OCI-LY3 (cell line): ENCODE measurements at regions not wholly inside any gene's neighbourhood (a gene's known extent, or its start where the extent isn't known, plus 50 kb on each side); places are given as distances from the start of the nearest gene placed in this dataset.

Source experiments
- H2AFZ ChIP-seq: fragments of 200-600, 300-600 bp; shearing (Covaris generic); 2 replicates; pipeline ENCODE4 v1.6.0; 2014; ENCODE audit warnings: antibody characterized with exemption, low read depth, low read length
- H3K27ac ChIP-seq: fragments of 200-600, 300-600 bp; sonication (generic); 2 replicates; pipeline ENCODE4 v1.5.1; 2014; ENCODE audit warnings: mild to moderate bottlenecking, low read length, moderate library complexity, mixed read lengths
- H3K27me3 ChIP-seq: fragments of 200-600, 300-600 bp; sonication (generic); 2 replicates; pipeline ENCODE4 v1.6.1; 2014; ENCODE audit warnings: low read depth, low read length, mixed read lengths
- H3K36me3 ChIP-seq: fragments of 200-600, 300-600 bp; sonication (generic); replicated peaks from 2 replicates; pipeline ENCODE3; 2014; ENCODE audit warnings: low read depth, low read length, mixed read lengths
- H3K4me1 ChIP-seq: fragments of 300-600, 200-600 bp; sonication (generic); 2 replicates; pipeline ENCODE4 v1.6.1; 2014; ENCODE audit warnings: low read length, mixed read lengths
- H3K4me2 ChIP-seq: fragments of 200-600, 300-600 bp; sonication (generic); 2 replicates; pipeline ENCODE4 v1.6.1; 2014; ENCODE audit warnings: low read length, mixed read lengths
- H3K4me3 ChIP-seq: fragments of 300-600, 200-600 bp; sonication (generic); 2 replicates; pipeline ENCODE4 v1.5.1; 2014; ENCODE audit warnings: antibody characterized with exemption, mild to moderate bottlenecking, low read length, moderate library complexity
- H3K79me2 ChIP-seq: fragments of 300-600, 200-600 bp; shearing (Covaris generic); 2 replicates; pipeline ENCODE4 v1.6.1; 2014; ENCODE audit warnings: mild to moderate bottlenecking, low read length, mixed read lengths
- H3K9ac ChIP-seq: fragments of 300-600, 200-600 bp; shearing (Covaris generic); 2 replicates; pipeline ENCODE4 v1.6.0; 2014; ENCODE audit warnings: mild to moderate bottlenecking, low read length, moderate library complexity
- H3K9me3 ChIP-seq: fragments of 200-600, 300-600 bp; shearing (Covaris generic); 2 replicates; pipeline ENCODE4 v1.6.1; 2014; ENCODE audit warnings: low read length, mixed read lengths; ENCODE audit not compliant: insufficient read depth
- H4K20me1 ChIP-seq: fragments of 200-600, 300-600 bp; sonication (generic); 2 replicates; pipeline ENCODE4 v1.6.1; 2016; ENCODE audit warnings: low read length, mixed read lengths; ENCODE audit not compliant: insufficient read depth
- EZH2phosphoT487 ChIP-seq: fragments of 200-600 bp; shearing (Covaris generic); IDR thresholded peaks from 2 replicates; pipeline ENCODE4 v1.6.1; 2018; ENCODE audit warnings: antibody characterized with exemption, mixed run types, low read depth
- TF ChIP-seq, protein P1 (sequence below): fragments of 200-600, 300-600 bp; sonication (generic); IDR thresholded peaks from 2 replicates; pipeline ENCODE4 v1.5.1; 2014; ENCODE audit warnings: antibody characterized with exemption, low read length, low read depth

GRCh38 chr3:151635905-151636304 is 97.8 kb upstream of the AADACL2 start:
- TF ChIP-seq, protein P1, sequence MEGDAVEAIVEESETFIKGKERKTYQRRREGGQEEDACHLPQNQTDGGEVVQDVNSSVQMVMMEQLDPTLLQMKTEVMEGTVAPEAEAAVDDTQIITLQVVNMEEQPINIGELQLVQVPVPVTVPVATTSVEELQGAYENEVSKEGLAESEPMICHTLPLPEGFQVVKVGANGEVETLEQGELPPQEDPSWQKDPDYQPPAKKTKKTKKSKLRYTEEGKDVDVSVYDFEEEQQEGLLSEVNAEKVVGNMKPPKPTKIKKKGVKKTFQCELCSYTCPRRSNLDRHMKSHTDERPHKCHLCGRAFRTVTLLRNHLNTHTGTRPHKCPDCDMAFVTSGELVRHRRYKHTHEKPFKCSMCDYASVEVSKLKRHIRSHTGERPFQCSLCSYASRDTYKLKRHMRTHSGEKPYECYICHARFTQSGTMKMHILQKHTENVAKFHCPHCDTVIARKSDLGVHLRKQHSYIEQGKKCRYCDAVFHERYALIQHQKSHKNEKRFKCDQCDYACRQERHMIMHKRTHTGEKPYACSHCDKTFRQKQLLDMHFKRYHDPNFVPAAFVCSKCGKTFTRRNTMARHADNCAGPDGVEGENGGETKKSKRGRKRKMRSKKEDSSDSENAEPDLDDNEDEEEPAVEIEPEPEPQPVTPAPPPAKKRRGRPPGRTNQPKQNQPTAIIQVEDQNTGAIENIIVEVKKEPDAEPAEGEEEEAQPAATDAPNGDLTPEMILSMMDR = no peak
- TF ChIP-seq EZH2phosphoT487 = no peak
- Histone ChIP-seq H3K9me3 (no peaks in the 10 kb centered on the region), H3K4me1 (no peaks in the 10 kb centered on the region), H2AFZ (no peak overlapping the region), H3K9ac (no peak overlapping the region), H3K79me2 (no peaks in the 10 kb centered on the region), H3K27ac (no peak overlapping the region), H3K36me3 (no peaks in the 10 kb centered on the region), H3K27me3 (no peaks in the 10 kb centered on the region), H4K20me1 (no peaks in the 10 kb centered on the region), H3K4me3 (no peak overlapping the region), H3K4me2 (no peak overlapping the region)

GRCh38 chr3:151631946-151632345 is 101.8 kb upstream of the AADACL2 start:
- no peak for TF ChIP-seq EZH2phosphoT487
- TF ChIP-seq, protein P1 = no peak

DNA sequence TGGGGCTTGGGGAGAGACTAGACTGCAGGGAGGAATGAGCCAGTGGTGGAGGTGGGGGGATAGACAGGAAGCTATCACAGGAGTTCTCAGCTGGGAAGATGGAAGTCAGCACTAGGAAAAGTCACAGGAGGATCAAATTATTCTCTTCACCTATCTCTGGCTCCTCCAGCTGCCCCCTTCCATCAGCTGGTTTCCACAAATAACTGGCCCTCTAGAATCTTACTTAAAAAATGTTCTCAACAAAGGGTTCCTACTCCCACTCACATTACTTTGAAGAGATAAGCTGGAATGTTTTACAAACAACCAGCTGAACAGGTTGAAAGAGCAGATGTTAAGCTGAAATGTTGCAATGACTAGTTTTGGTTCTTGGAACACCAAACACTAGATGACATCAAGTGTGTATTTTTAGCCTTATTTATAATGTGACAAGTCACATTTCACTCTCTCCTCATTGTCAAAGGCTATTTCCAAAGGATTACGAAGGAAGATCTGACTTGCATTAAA is 102.7 kb upstream of the AADACL2 start:
- no peaks in the 10 kb centered on the region for H3K36me3 ChIP-seq
- H3K27me3 ChIP-seq = no peaks in the 10 kb centered on the region
- no peaks in the 10 kb centered on the region for H3K79me2 ChIP-seq
- no peak overlapping the region for H3K27ac ChIP-seq
- H4K20me1 ChIP-seq = no peaks in the 10 kb centered on the region
- TF ChIP-seq, protein P1 = no peak
- no peak for TF ChIP-seq EZH2phosphoT487
- no peak overlapping the region for H3K4me3 ChIP-seq
- no peak overlapping the region for H3K9ac ChIP-seq
- no peak overlapping the region for H2AFZ ChIP-seq
- H3K4me1 ChIP-seq = no peaks in the 10 kb centered on the region
- H3K4me2 ChIP-seq = no peak overlapping the region
- no peaks in the 10 kb centered on the region for H3K9me3 ChIP-seq

More at GRCh38 chr3:151631946-151632345, 101.8 kb upstream of the AADACL2 start:
- Histone ChIP-seq H2AFZ (no peak overlapping the region), H4K20me1 (no peaks in the 10 kb centered on the region), H3K36me3 (no peaks in the 10 kb centered on the region), H3K9ac (no peak overlapping the region), H3K4me3 (no peak overlapping the region), H3K27me3 (no peaks in the 10 kb centered on the region), H3K79me2 (no peaks in the 10 kb centered on the region), H3K27ac (no peak overlapping the region), H3K9me3 (no peaks in the 10 kb centered on the region), H3K4me1 (no peaks in the 10 kb centered on the region), H3K4me2 (no peak overlapping the region)

DNA sequence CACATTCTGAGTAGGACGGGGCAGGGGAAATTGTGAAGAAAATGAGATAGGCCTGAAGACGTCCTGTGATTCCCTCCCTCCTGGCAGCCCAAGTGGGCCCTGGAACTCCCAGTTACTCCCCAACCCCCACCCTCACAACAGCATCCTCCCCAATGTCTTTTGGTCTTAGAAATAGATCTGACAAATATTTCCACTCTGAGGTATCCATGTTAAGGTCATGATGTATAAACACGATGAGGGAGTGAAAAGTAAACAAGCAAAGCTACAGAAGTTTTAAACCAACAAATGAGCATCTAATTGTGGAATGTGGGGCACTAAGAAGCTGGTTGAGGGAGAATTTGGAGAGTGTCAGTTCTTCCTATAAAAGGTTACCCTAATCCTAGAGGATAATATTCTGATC is 103.7 kb upstream of the AADACL2 start:
- TF ChIP-seq, protein P1 = no peak
- TF ChIP-seq EZH2phosphoT487 = no peak
- H3K9ac ChIP-seq = no peak overlapping the region
- H3K4me2 ChIP-seq = no peak overlapping the region
- H3K79me2 ChIP-seq = no peaks in the 10 kb centered on the region
- H3K27ac ChIP-seq = no peak overlapping the region
- H3K27me3 ChIP-seq = no peaks in the 10 kb centered on the region
- H3K4me1 ChIP-seq = no peaks in the 10 kb centered on the region
- H2AFZ ChIP-seq = no peak overlapping the region
- no peaks in the 10 kb centered on the region for H3K9me3 ChIP-seq
- no peak overlapping the region for H3K4me3 ChIP-seq
- H4K20me1 ChIP-seq = no peaks in the 10 kb centered on the region
- H3K36me3 ChIP-seq = no peaks in the 10 kb centered on the region
